GM18907 (cell line): ENCODE measurements at regions not wholly inside any gene's neighbourhood (a gene's known extent, or its start where the extent isn't known, plus 50 kb on each side); places are given as distances from the start of the nearest gene placed in this dataset.
"Not testable (repeated sequence)": the region's sequence is repeated elsewhere in the genome, so short reads cannot be mapped to it uniquely, and the experiment has no call there.

ENCODE experiments used
- ATAC-seq: cut with Tn5 transposase; IDR thresholded peaks from one replicate; pipeline ENCODE4 v1.9.1; 2021; ENCODE audit warnings: mild to moderate bottlenecking, moderate library complexity; ENCODE audit not compliant: unreplicated experiment

- no peak for ATAC-seq
These were observed 1228.2 kb upstream of the TMEM132C start for GRCh38 chr12:127038761-127039160.

- ATAC-seq: peak; percentile 92
These were observed 1224.9 kb upstream of the TMEM132C start for GRCh38 chr12:127041985-127042625.

GRCh38 chr12:127043731-127044130 lies 1223.2 kb upstream of the TMEM132C start:
- no peak for ATAC-seq

GRCh38 chr12:127044836-127045235 lies 1222.1 kb upstream of the TMEM132C start:
- no peak for ATAC-seq

GRCh38 chr12:127046467-127046866 lies 1220.5 kb upstream of the TMEM132C start:
- no peak for ATAC-seq

- ATAC-seq: no peak
These were observed 1218.9 kb upstream of the TMEM132C start for GRCh38 chr12:127048057-127048456.

- not testable (repeated sequence) for ATAC-seq
These were observed 1218.4 kb upstream of the TMEM132C start for GRCh38 chr12:127048525-127048924.

- no peak for ATAC-seq
These were observed 1215.8 kb upstream of the TMEM132C start for GRCh38 chr12:127051139-127051538.

- ATAC-seq: no peak
These were observed 1214.3 kb upstream of the TMEM132C start for GRCh38 chr12:127052511-127053232.

GRCh38 chr12:127054531-127054930 lies 1212.4 kb upstream of the TMEM132C start:
- ATAC-seq: no peak

GRCh38 chr12:127060310-127060847 lies 1206.6 kb upstream of the TMEM132C start:
- ATAC-seq: no peak

GRCh38 chr12:127060933-127061332 lies 1206.0 kb upstream of the TMEM132C start:
- no peak for ATAC-seq

- ATAC-seq: no peak
These were observed 1203.5 kb upstream of the TMEM132C start for GRCh38 chr12:127063339-127064072.

- ATAC-seq: no peak
These were observed 1202.8 kb upstream of the TMEM132C start for GRCh38 chr12:127064207-127064606.

GRCh38 chr12:127065595-127065994 lies 1201.4 kb upstream of the TMEM132C start:
- ATAC-seq: no peak

GRCh38 chr12:127070515-127071157 lies 1196.3 kb upstream of the TMEM132C start:
- no peak for ATAC-seq

GRCh38 chr12:127074161-127074560 lies 1192.8 kb upstream of the TMEM132C start:
- no peak for ATAC-seq

- no peak for ATAC-seq
These were observed 1191.0 kb upstream of the TMEM132C start for GRCh38 chr12:127075981-127076380.

GRCh38 chr12:127077262-127078045 lies 1189.5 kb upstream of the TMEM132C start:
- no peak for ATAC-seq
